ENCODE measurements at regions not wholly inside any gene's neighbourhood (a gene's known extent, or its start where the extent isn't known, plus 50 kb on each side); places are given as distances from the start of the nearest gene placed in this dataset.
"Not testable (repeated sequence)": the region's sequence is repeated elsewhere in the genome, so short reads cannot be mapped to it uniquely, and the experiment has no call there.

DNA sequence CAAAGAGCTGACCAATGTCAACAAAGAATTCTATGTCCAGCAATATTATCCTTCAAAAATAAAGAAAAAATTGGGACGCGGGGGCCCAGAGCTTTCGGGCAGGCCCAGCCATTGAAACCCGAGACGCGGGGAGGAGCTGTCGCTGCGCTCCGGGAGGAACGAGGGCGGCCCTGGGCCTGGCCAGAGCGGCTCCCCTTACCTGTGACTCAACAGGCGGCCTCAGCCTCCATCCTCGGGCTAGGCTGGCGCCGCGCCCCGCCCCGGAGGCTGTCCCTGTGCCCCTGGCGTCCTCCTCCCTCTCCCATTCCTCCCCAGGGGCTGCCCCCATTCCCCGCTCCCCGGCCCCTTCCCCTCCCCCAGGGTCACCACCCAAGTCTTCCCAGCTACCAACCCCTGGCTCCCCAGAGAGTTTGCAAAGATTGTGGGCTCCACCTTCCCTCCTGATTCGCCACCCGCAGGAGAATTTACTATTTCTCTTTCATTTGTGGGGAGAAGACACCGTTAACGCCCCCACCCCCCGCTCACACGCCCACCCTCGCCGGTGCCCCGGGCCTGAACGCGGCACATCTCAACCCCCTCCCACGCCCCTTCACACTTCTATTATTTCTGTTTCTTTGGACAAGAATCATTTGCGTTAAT is 127.9 kb downstream of the ARRDC4 start:
- DNase-seq (ENCODE audit: low read depth in 2 of 2): not testable (repeated sequence)

DNA sequence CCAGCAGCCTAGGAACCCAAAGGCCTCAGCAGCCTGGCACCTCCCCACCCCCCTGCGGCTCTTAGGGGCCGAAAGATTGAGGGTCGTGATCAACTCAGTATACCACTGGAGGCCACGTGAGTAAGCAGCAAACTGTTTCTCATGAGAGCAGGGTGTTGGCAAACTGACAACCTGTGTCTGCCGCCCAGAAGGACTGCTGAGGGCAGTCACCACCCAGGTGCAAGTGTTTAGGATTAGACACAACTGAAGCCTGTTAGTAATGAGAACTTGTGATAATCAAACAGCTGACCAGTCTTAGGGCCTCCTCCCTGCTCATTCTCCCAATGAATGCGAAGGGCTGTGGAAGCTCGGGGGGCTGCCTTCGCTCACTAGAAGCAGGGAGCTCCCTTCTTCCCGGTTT is 128.8 kb downstream of the ARRDC4 start:
- not testable (repeated sequence) for DNase-seq (ENCODE audit: low read depth in 2 of 2)

DNA sequence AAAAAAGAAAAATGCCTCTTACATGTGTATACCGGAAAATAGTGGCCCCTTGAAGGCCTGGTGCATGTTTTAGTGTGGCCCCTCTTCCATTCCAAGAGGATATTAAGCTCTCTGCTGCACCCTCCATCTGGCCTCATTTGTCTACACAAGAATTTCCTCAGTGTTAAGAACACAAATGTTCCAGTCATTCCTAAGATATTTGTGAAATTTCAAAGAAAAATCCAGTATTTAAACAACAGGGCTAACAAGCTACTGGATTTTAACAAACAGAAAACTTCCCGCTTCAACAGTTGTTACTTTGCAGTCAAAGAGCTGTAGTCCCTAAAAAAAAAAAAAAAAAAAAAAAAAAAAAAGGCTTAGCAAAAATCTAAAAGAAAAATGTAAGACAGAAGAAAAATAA is 137.5 kb downstream of the ARRDC4 start:
- not testable (repeated sequence) for DNase-seq (ENCODE audit: low read depth in 2 of 2)

- not testable (repeated sequence) for DNase-seq (ENCODE audit: low read depth in 2 of 2)
Measured at GRCh38 chr15:98100606-98101005, 140.1 kb downstream of the ARRDC4 start.

DNA sequence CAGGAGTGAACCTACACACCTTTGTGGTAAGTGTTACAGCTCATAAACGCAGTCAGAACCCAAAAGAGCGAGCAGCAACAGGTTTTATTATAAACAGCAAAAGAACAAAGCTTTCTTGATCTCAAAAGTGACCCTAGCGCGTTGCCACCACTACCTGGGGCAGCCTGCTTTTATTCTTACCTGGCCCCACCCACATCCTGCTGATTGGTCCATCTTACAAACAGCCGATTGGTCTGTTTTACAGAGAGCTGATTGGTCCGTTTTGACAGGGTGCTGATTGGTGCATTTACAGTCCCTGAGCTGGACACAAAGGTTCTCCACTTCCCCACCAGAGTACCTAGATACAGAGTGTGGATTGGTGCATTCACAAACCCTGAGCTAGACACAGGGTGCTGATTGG is 143.1 kb downstream of the ARRDC4 start:
- DNase-seq (ENCODE audit: low read depth in 2 of 2): no peak

DNA sequence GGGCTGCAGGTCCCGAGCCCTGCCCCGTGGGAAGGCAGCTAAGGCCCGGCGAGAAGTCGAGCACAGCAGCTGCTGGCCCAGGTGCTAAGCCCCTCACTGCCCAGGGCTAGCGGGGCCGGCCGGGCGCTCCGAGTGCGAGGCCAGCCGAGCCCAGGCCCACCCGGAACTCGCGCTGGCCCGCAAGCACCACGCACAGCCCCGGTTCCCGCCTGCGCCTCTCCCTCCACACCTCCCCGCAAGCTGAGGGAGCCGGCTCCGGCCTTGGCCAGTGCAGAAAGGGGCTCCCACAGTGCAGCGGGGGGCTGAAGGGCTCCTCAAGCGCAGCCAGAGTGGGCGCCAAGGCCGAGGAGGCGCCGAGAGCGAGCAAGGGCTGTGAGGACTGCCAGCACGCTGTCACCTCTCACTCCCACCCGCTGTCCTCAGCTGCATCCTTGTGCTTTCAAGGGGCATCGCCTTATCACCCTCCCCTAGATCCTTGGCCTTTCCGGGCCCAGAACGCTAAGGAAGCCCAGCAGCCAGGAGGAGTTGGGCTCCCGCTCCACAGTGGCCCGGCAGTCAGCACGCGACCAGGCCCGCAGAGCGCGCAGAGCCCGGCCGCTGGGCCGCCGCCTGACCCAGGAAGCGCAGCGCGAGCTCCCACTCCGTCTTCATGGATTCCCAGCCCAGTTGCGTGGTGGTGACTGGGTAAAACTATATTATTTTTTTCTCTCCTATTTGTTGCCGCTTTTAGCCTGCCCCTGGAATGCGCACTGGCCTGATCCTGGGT is 144.1 kb downstream of the ARRDC4 start:
- not testable (repeated sequence) for DNase-seq (ENCODE audit: low read depth in 2 of 2)

DNA sequence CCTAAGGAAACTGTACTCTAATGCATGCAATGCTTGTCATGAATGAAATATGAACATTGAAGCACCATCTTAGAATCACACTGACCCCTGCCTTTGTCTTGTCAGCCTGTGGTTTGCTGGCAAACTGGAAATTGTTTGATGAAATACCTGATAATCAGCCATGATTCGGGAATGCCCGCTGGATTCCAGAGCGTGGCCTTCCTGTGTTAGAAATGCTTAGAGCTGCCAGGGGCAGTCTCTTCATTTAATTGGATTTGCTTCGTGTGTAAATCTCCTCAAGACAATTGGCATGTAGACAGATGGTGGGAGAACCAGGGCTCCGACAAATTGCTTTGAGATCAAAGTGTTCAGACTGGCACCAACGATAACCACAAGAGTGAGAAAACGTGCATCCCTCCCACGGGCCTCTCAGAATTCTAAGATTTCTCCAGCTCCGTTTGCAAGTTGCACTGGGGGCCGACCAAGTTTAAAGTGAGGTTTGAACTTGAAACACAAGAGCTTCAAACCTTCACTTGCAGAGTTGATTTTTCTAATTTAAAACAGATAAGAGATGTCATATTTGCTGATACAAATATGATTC is 146.2 kb downstream of the ARRDC4 start:
- DNase-seq (ENCODE audit: low read depth in 2 of 2): not testable (repeated sequence)

- no peak for DNase-seq (ENCODE audit: low read depth in 2 of 2)
Measured at GRCh38 chr15:98111806-98112205, 151.3 kb downstream of the ARRDC4 start.

GRCh38 chr15:98113327-98113726 is 152.8 kb downstream of the ARRDC4 start:
- DNase-seq (ENCODE audit: low read depth in 2 of 2): no peak

GRCh38 chr15:98120561-98120960 is 160.1 kb downstream of the ARRDC4 start:
- no peak for DNase-seq (ENCODE audit: low read depth in 2 of 2)

- no peak for DNase-seq (ENCODE audit: low read depth in 2 of 2)
Measured at GRCh38 chr15:98121536-98121935, 161.0 kb downstream of the ARRDC4 start.

GRCh38 chr15:98121957-98122356 is 161.5 kb downstream of the ARRDC4 start:
- DNase-seq (ENCODE audit: low read depth in 2 of 2): no peak

DNA sequence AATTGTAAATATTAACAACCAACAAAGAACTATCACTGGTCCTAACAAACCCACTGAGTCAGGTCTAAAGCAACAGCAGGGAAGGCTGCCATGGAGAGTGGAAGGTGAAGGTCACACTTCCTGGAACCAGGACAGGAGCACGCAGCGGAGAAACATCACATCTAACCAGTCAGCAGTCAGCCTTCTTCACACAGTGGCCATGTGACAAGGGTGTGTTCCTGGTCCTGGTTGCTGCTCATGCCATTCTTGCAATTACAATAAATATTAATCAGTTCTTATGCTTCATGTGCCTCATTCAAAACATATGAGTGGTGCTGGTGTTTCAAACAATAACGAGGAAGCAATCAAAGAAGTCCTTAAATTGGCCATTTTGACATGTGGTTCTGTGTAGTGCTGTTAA is 162.8 kb downstream of the ARRDC4 start:
- DNase-seq (ENCODE audit: low read depth in 2 of 2): no peak

GRCh38 chr15:98123834-98124233 is 163.3 kb downstream of the ARRDC4 start:
- DNase-seq (ENCODE audit: low read depth in 2 of 2): no peak

GRCh38 chr15:98124581-98124980 is 164.1 kb downstream of the ARRDC4 start:
- DNase-seq (ENCODE audit: low read depth in 2 of 2): no peak

DNA sequence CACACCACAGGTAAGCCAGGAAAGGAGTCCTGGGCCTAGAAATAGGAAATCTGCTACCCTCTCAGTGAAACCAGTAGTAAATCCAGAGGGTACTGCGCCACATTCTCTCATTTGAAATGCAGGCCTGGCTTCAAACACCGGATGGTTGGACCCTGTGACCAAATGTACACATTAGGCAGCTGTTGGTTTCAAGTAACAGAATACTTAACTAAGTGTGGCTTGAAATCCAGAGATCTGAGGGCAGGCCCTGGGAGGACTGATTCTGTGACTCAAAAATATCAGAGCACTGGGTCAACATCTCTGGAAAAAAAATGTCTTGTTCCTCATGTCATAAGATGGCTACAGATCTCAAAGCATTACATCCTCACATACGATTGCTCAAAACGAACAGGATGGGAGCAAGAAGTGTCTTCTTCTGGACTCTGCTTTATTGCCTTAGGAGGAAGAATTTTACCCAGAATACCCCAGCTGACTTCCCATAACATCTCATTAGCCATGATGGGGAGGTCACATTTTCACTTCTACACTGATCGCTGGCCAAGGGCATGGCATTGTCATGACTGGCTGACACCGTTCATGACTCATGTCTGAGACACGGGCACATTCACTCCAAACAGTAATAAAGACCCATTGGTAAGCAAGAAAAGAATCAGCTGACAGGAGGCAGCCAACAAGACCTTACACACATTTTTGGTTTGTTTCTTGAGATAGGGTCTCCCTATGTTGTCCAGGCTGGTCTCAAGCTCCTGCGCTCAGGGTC is 166.0 kb downstream of the ARRDC4 start:
- DNase-seq (ENCODE audit: low read depth in 2 of 2): no peak

GRCh38 chr15:98127586-98127985 is 167.1 kb downstream of the ARRDC4 start:
- no peak for DNase-seq (ENCODE audit: low read depth in 2 of 2)

DNA sequence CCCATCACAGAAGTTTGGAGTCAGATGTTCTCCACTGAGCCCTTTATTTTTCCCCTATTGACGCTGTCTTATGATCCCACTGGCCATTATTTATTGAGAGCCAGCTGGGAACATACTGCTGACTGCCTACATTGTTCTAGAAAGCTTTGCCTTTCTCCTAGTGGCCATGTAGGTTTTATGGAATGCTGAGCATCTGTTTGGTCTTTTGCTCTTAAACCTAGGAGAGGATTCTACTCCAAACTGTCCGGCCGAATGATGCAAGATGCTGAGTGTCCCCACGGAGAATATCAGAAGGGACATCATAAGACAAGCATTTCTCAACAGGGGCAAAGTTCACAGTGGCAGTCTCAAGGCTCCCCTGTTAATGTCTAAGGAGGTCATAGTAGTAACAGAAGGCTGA is 171.4 kb downstream of the ARRDC4 start:
- DNase-seq (ENCODE audit: low read depth in 2 of 2): no peak

DNA sequence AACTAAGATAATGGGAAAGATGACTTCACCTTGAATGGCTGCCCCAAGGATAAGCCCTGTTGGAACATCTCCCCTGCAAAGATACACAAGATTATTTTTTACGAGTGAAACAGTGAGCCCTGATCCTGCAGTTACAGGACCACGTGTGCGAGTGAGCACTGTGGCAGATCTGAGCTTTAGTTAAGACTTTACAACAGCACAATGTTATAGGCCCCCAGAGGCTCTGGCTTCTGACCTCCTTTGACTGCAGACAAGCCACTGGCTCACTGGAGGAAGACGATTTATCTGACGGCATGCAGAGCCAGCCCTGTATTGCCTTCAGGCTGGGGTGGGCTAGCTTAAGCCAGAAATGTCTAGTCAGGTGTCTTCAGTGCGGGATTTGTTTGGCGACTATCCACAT is 174.4 kb downstream of the ARRDC4 start:
- no peak for DNase-seq (ENCODE audit: low read depth in 2 of 2)

GRCh38 chr15:98138910-98139309 is 178.4 kb downstream of the ARRDC4 start:
- DNase-seq (ENCODE audit: low read depth in 2 of 2): no peak

DNA sequence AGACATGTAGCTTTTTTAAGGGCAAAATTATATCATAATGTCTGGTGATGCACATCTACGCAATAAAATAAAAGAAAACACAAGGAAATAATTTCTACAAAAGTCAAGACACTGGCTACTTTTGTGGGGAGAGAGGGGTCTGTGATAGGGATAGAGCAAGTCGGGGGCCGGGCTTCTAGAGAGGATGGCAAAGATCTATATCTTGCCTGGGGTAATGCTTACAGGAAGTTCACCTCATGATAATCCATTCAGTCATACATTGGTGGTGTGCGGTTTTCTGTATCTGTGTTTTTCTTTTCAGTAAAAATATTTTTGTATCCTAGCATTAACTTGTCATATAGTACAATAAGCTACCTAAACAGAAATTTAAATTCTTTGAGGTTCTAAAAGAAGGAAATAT is 178.8 kb downstream of the ARRDC4 start:
- no peak for DNase-seq (ENCODE audit: low read depth in 2 of 2)

GRCh38 chr15:98142572-98142971 is 182.1 kb downstream of the ARRDC4 start:
- DNase-seq (ENCODE audit: low read depth in 2 of 2): no peak
